T-helper 2 cell (primary cell): ENCODE measurements at regions not wholly inside any gene's neighbourhood (a gene's known extent, or its start where the extent isn't known, plus 50 kb on each side); places are given as distances from the start of the nearest gene placed in this dataset.
"Not testable (repeated sequence)": the region's sequence is repeated elsewhere in the genome, so short reads cannot be mapped to it uniquely, and the experiment has no call there.

ENCODE experiments used
- DNase-seq, 5 experiments: peaks; one replicate each; pipeline versions ENCODE4 v3.0.0 to v3.0.0-alpha.2; 2012 to 2022

DNA sequence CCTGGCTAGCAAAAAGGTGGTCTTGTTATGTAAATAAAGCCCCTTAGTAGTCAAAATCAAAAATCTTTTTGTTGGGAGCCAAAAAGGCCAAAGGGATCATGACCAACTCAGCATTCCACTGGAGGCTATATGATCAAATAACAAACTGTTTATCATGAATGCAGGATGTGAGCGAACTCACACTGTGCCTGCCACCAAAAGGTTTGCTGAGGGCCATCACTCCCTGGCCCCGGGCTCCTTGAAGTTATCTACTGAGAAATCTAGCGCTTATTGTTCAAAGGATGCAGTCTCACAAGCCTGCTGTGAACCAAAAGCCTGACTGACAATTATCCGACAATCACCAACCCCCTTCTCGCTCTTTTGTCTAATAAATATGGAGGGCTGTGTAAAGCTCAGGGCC is 107.2 kb upstream of the DDHD1 start:
- no peak for DNase-seq

DNA sequence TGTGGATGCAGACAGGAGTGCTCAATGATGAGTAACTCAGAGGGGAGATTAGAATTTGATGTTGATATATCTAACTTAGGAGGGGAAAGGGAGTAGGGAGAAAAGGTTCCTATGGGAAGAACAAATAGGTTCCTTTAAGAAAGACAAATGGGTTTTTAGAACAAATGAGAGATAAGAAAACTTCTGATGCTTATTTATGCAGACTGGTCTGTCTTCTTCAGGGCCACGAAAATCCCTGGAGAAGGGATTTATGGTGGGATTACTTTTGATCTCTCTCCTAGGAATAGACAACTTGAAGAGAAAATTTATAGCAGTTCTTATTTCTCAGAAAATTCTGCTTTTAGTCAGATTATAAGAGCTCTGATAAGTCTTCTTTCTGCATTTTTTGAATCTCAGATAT is 99.0 kb upstream of the DDHD1 start:
- no peak for DNase-seq

DNA sequence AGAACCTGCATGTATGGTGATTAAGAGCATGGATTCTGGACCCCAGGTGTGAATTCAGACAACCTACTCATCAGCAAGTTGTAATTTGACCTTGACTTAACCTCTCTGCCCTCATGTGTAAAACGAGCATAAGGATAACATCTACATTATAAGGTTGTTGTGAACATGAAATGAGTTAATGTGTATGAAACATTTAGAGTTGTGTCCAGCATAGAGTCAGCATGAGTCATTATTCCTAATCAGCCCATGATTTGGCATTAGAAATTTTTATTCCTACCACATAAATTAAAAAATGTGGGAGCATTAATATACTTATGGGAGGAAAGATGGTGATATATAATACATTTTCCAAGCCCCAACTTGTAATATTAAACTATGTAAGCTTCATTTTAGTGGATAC is 95.9 kb upstream of the DDHD1 start:
- DNase-seq, result no peak

DNA sequence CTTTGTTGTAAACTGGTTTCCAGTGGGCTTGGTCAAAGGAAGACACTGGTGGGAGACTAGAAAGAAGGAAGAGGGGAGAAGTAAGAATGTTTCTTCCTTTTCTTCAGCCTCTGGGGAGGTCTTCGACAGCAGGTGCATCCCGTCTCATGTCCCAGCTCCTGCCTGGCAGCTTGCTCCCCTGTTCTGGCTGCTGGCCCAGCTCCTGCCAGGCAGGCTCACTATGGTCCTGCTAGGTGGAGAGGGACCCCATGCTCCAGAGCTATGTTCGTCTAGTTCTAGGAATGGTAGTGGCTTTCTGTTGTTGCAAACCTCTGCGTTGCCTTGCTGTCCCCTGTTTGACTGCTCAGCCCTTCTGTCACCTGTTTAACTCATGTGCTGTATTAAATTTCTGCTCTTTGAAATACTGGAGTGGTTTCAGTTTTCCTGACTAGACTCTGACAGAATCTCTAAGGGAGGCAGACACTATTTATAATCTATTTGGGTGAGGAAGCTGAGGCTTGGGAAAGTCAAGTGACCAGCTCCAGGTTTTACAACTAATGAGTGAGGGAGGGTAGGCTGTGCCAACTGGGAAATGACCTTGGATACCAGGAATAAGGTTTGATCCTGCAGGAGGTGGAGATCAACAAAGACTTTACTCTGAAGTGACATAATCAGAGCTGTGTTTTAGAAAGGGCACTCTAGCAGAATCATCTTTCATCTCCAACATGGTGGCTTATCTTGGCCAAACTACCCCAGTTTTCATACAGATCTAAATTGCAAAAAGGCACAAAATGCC is 94.7 kb upstream of the DDHD1 start:
- no peak for DNase-seq

DNA sequence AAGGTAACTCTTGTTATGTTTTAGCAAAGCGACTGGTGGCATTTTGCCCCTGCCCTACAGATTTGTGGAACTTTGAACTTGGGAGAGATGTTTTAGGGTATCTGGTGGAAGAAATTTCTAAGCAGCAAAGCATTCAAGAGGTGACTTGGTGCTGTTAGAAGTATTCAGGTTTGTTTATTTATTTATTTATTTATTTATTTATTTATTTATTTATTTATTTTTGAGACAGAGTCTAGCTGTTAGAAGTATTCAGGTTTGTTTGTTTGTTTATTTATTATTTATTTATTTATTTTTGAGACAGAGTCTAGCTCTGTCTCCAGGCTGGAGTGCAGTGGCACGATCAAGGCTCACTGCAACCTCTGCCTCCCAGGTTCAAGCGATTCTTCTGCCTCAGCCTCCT is 89.8 kb upstream of the DDHD1 start:
- DNase-seq, result not testable (repeated sequence)

DNA sequence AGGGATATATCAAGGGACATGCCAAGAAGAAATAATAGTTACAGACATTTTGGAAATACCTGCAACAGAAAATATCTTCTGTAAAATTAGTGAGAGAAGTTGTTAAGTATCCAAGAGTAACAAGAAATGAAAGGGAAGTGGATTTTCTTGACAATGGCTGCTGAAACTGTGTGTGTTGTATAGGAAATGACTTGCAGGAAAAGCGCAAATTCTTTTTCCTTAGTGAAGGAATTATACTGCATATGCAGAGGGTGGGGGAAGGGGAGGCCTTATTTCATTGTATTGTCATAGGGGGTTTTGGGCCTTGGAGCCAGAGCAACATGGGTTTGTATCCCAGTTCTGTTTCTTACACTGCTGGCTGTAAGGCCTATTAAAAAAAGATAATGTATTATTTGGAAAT is 84.4 kb upstream of the DDHD1 start:
- DNase-seq, result no peak

DNA sequence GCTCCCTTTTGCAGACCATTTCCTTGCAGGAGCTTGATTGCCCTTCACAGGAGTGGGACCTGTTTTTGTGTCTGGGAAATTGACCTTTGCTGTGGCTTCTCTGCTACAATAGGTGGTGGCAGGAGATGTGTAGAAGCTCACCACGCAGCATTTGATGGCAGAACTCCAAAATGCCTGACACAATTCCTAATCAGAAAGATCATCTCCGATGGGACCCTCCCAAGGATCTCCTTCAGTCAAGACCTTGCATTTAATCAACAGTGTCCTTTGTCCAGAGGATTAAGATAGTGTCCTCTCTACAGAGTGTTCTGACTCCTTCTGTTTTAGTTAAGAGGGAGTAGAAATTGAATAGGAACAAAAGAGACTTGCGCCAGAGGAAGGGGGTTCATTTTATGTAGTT is 83.6 kb upstream of the DDHD1 start:
- DNase-seq, result no peak

DNA sequence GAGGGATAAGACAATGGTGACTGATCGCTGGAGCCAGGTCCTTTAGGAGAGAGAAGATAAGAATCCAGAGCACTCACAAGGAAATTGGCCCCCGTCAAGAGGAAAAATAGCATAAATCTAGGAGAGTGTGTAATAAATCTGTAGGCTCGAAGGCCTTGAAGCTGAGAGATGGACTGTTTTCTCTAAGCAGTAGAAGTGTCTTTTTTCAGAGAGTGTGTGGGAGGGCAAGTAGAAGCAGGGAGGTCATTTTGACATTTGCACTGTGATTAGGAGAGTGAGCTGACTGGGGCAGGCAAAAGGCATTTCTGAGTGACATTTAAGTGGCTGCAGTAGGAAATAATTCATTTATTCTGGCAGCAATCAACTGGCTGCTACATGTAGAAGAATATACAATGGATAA is 78.0 kb upstream of the DDHD1 start:
- no peak for DNase-seq

DNA sequence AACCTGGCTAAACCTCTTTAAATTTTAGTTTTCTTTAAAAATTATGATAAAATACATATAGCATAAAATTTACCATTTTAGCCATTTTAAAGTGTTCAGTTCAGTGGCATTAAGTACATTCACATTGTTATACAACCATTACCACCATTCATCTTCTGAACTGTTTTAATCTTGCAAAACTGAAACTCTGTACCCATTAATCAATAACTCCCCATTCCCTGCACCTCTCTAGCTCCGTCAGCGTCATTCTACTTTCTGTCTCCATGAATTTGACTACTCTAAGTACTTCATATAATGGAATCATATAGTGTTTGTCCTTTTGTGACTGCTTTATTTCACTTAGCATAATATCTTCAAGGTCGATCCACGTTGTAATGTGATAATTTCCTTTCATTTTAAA is 75.8 kb upstream of the DDHD1 start:
- no peak for DNase-seq

DNA sequence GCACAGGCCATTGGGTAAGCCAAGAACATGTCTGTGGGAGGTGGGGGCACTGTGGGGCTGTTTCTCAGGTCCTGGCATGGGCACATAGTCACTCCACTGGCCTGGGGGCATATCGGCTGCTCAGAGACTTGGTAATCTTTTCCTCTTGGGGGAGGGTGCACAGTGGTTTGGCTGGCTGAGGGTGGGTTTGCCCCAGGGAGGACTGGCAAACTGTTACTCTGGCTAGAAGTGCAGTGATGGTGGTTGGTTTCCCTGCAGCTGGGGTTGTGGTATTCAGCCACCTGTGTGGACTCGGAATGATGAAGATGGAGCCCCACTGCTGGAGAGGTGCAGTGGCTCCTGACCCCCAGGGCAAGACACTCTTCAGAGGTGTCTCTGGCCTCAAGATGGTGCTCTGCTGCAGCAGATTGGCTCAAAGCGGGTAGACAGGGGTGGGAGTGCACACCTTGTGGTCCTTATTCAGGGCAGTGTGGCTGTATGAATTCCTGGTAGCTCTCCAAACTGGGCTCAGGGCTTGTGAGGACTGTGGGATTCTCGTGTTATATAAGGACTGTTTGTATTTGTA is 74.1 kb upstream of the DDHD1 start:
- DNase-seq, result no peak

DNA sequence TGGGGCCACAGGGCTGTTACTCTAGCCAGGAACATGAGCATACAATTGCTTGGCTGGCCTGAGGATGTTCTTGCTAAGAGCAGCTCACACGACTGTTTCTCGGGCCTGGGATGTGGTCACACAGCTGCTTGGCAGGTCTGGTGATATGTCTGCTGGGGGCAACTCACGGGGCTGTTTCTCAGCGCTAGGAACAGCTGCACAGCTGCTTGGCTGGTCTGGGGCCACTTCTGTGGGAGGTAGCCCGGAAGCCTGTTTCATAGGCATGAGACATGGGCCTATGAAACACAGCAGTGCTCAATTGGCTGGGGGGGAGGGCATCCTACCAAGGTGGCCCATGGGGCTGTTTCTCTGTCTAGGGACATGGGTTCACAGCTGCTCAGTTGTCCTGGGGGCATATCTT is 73.4 kb upstream of the DDHD1 start:
- no peak for DNase-seq

DNA sequence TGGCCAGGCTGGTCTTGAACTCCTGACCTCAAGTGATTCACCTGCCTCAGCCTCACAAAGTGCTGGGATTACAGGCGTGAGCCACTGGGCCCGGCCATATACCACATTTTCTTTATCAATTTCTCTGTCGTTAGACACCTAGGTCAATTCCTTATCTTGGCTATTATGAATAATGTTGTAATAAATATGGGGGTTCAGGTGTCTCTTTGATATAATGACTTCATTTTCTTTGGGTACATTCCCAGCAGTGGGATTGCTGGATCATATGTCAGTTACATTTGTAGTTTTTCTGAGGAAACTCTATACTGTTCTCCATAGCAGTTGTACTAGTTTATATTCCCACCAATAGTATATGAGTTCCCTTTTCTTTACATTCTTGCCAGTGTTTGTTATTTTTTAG is 67.8 kb upstream of the DDHD1 start:
- DNase-seq, result no peak

DNA sequence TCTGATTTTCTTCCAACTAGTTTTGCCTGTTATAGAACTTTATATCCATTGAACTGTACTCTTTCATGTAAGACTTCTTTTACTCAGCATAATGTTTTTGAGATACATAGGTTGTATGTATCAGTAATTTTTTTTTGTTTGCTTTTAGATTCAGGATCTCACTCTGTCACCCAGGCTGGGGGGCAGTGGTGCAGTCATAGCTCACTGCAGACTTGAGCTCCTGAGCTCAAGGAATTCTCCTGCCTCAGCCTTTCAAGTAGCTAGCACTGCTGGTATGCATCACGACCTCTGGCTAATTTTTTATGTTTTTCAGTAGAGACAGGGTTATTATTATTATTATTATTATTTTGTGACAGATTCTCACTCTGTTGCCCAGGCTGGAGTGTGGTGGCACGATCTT is 65.0 kb upstream of the DDHD1 start:
- DNase-seq, result no peak

DNA sequence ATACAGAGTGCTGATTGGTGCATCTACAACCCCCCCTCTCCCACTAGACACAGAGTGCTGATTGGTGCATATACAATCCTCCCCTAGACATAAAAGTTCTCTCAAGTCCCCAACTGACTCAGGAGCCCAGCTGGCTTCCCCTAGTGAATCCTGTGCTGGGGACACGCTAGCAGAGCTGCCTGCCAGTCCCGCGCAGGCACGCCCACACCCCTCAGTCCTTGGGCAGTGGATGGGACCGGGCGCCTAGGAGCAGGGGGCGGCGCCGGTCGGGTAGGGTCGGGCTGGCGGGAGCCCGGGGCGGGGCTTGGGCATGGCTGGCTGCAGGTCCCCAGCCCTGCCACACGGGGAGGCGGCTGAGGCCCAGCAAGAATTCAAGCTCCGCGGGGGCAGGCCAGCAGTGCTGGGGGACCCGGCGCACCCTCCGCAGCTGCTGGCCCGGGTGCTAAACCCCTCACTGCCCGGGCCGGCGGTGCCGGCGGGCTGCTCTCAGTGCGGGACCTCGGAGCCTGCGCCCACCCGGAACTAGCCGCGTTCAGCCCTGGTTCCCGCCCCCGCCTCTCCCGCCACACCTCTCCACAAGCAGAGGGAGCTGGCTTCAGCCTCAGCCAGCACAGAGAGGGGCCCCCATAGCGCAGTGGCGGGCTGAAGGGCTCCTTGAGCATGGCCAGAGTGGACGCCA is 64.3 kb upstream of the DDHD1 start:
- peak; percentile 44 to 88 (median 52) for DNase-seq

DNA sequence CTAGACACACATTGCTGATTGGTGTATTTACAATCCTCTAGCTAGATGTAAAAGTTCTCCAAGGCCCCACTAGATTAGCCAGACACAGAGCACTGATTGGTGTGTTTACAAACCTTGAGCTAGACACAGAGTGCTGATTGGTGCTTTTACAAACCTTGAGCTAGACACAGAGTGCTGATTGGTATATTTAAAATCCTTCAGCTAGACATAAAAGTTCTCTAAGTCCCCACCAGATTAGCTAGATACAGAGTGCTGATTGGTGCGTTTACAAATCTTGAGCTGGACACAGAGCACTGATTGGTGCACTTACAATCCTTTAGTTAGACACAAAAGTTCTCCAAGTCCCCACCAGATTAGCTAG is 63.8 kb upstream of the DDHD1 start:
- not testable (repeated sequence) for DNase-seq

DNA sequence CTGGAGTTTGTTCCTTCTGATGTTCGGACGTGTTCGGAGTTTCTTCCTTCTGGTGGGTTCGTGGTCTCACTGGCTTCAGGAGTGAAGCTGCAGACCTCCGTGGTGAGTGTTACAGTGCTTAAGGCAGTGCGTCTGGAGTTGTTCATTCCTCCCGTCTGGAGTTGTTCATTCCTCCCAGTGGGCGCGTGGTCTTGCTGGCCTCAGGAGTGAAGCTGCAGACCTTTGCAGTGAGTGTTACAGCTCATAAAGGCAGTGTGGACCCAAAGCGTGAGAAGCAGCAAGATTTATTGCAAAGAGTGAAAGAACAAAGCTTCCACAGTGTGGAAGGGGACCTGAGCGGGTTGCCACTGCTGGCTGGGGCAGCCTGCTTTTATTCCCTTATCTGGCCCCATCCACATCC is 63.4 kb upstream of the DDHD1 start:
- not testable (repeated sequence) for DNase-seq

DNA sequence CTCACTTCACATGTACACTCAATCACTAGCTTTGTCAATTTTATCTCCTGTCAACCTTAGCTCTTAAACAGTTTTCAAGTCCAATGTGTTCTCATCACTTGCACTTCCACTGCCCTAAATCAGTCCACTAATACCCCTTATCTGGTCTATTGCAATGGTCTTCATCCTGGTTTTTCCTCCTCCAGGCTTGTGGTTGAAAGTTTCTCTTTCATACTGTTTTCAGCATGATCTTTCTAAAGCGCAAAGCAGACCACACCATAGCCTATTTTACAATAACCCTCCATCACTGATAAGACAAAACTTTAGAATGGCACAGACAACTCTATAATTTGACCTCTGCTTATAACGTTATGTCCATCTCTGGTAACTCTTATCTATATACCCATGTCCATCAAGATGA is 62.0 kb upstream of the DDHD1 start:
- no peak for DNase-seq

DNA sequence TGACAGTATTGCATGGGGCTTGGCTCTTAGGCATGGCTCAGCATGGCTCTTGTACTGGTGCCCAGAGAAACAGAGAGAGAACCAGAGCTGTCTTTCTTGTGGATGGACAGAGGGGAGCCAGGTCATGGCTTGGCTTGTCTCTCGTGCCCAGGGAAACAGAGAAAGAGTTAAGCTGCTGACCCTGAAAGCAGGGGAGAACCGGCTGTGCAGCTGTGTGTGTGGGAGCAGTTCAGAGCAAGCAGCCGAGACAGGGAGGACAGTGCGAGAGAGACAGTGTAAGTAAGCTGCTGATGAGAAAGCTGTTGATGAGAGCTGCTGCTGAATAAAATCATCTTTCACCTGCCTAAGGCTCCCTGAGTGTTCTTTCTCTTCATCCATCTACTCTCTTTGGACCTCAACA is 61.3 kb upstream of the DDHD1 start:
- DNase-seq, result no peak

DNA sequence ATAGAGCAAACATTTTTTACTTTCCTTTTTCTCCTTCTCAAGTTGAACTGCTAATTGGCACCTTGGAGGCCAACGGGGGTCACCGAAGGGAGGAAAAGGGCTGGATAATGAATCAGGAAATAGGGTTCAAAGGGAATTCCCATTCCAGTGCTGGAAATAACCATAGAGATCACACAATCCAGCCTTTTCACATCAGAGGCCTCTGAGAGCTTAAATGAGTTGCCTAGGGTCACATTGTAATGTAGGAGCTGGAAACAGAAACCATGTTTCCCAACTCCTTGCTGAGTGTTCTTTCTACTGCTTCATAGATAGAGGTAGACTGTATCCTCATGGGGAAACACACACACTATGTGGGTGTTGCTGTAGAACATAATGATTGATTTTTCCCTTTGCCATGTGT is 60.6 kb upstream of the DDHD1 start:
- DNase-seq, result no peak

DNA sequence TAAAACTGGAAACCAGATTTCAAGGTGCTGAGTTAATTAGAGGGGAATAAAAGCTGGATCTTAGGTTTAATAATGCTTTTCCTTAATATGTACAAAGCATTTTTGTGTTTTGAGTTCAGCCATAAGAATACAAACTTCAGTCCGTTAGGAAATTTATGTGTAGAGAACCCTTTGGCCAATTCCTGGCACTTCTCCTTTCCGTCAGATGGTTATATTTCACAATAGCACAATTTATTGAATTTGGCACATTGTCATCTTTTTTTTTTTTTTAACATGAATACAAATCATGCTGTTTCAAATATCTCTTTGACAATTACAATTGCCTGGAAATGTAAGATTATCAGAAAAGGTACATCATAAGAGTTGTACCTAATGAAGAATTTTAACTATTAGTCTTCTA is 56.2 kb upstream of the DDHD1 start:
- DNase-seq, result no peak
